ENCODE measurements at regions not wholly inside any gene's neighbourhood (a gene's known extent, or its start where the extent isn't known, plus 50 kb on each side); places are given as distances from the start of the nearest gene placed in this dataset.

GRCh38 chrX:30153881-30154260 is 61.5 kb upstream of the MAGEB2 start:
- no TSS peak for BruUV-seq (replicated peaks)
- no peak overlapping the region for H3K27ac ChIP-seq (ENCODE audit: low read length)
- no peak for TF ChIP-seq SIN3A (IDR thresholded peaks at IDR 0.05; ENCODE audit: borderline replicate concordance, insufficient read depth, low read depth, low read length)
- TF ChIP-seq CTCF (IDR thresholded peaks at IDR 0.05), result no peak
- TF ChIP-seq POLR2AphosphoS5 (IDR thresholded peaks at IDR 0.05; ENCODE audit: low read depth, low read length), result no peak
- CTCF ChIA-PET, result no interaction called here
- H3K36me3 ChIP-seq (ENCODE audit: control insufficient read depth, insufficient read depth, low read length), result no peaks in the 10 kb centered on the region
- POLR2A ChIA-PET, result no interaction called here
- no peaks in the 10 kb centered on the region for H3K9me3 ChIP-seq (ENCODE audit: control insufficient read depth, insufficient read depth, low read depth, low read length)
- ATAC-seq (no peak), DNase-seq (ENCODE audit: low read depth, low spot score) (no peak)
- in situ Hi-C loops (cut with HindIII; ENCODE audit: low pct_unique_long_range_greater_than_20kb, low sequenced_read_pairs) (no loop called here), intact Hi-C loops (cut with micrococcal nuclease; ENCODE audit: unreplicated experiment) (no loop called here)
- no peak overlapping the region for H3K4me3 ChIP-seq (ENCODE audit: low read depth in 2 of 2, low read length in 2 of 2)
- H3K4me1 ChIP-seq (ENCODE audit: control insufficient read depth, insufficient read depth, low read length), result no peaks in the 10 kb centered on the region
- H3K27me3 ChIP-seq (ENCODE audit: control insufficient read depth, insufficient read depth, low read length), result no peaks in the 10 kb centered on the region

GRCh38 chrX:30156009-30156408 is 59.4 kb upstream of the MAGEB2 start:
- Histone ChIP-seq H3K27ac (ENCODE audit: low read length) (no peak overlapping the region), H3K4me3 (ENCODE audit: low read depth in 2 of 2, low read length in 2 of 2) (no peak overlapping the region), H3K36me3 (ENCODE audit: control insufficient read depth, insufficient read depth, low read length) (no peaks in the 10 kb centered on the region), H3K27me3 (ENCODE audit: control insufficient read depth, insufficient read depth, low read length) (no peaks in the 10 kb centered on the region), H3K4me1 (ENCODE audit: control insufficient read depth, insufficient read depth, low read length) (no peaks in the 10 kb centered on the region), H3K9me3 (ENCODE audit: control insufficient read depth, insufficient read depth, low read depth, low read length) (no peaks in the 10 kb centered on the region)
- no TSS peak for BruUV-seq (replicated peaks)
- ATAC-seq (no peak), DNase-seq (ENCODE audit: low read depth, low spot score) (no peak)
- in situ Hi-C loops (cut with HindIII; ENCODE audit: low pct_unique_long_range_greater_than_20kb, low sequenced_read_pairs), result no loop called here
- TF ChIP-seq TCF7L2 (IDR thresholded peaks at IDR 0.05; ENCODE audit: low read depth, low read length) (no peak), POLR2AphosphoS5 (IDR thresholded peaks at IDR 0.05; ENCODE audit: low read depth, low read length) (no peak), CTCF (IDR thresholded peaks at IDR 0.05) (no peak), SIN3A (IDR thresholded peaks at IDR 0.05; ENCODE audit: borderline replicate concordance, insufficient read depth, low read depth, low read length) (no peak), REST (IDR thresholded peaks at IDR 0.05; ENCODE audit: insufficient read depth in 1 of 2, low read depth in 2 of 2, low read length in 1 of 2) (no peak)
- intact Hi-C loops (cut with micrococcal nuclease; ENCODE audit: unreplicated experiment), result no loop called here
- ChIA-PET CTCF (no interaction called here), POLR2A (no interaction called here)
